Naive B cell (primary cell): ENCODE measurements at regions not wholly inside any gene's neighbourhood (a gene's known extent, or its start where the extent isn't known, plus 50 kb on each side); places are given as distances from the start of the nearest gene placed in this dataset.

Experiments
- ATAC-seq, 2 donors: fragments of 150-1000 bp; cut with Tn5 transposase; 2 replicates each; pipeline ENCODE4 v1.10.0; 2021; ENCODE audit warnings: low read depth in 2 of 2, mild to moderate bottlenecking in 2 of 2, moderate library complexity in 2 of 2
- DNase-seq: peaks from one replicate; pipeline ENCODE4 v3.0.0; 2022
- H3K27ac Mint-ChIP-seq, 6 donors: one replicate each; pipeline ENCODE4 v1.8.0; 2020 to 2022; ENCODE audit warnings: mild to moderate bottlenecking in 6 of 6, mixed read lengths in 6 of 6, moderate library complexity in 5 of 6, inconsistent platforms in 2 of 6
- H3K27me3 Mint-ChIP-seq, 3 donors: one replicate each; pipeline ENCODE4 v1.8.0; 2021 to 2022; ENCODE audit warnings: mixed read lengths in 3 of 3, mild to moderate bottlenecking in 1 of 3
- H3K36me3 Mint-ChIP-seq, 2 donors: one replicate each; pipeline ENCODE4 v1.8.0; 2020 to 2022; ENCODE audit warnings: mixed read lengths in 2 of 2, inconsistent platforms in 1 of 2, mild to moderate bottlenecking in 1 of 2
- H3K4me1 Mint-ChIP-seq, 3 donors: one replicate each; pipeline ENCODE4 v1.8.0; 2020 to 2022; ENCODE audit warnings: mixed read lengths in 3 of 3, inconsistent platforms in 1 of 3, mild to moderate bottlenecking in 1 of 3, moderate library complexity in 1 of 3
- H3K4me3 Mint-ChIP-seq, 8 donors: one replicate each; pipeline ENCODE4 v1.8.0; 2020 to 2022; ENCODE audit warnings: mild to moderate bottlenecking in 8 of 8, mixed read lengths in 8 of 8, moderate library complexity in 8 of 8, inconsistent platforms in 2 of 8
- H3K9me3 Mint-ChIP-seq, 7 donors: one replicate each; pipeline ENCODE4 v1.8.0; 2020 to 2022; ENCODE audit warnings: mixed read lengths in 7 of 7, mild to moderate bottlenecking in 5 of 7, inconsistent platforms in 2 of 7, moderate library complexity in 1 of 7

GRCh38 chr7:11300241-11300640 lies 326.6 kb downstream of the PHF14 start:
- no peak overlapping the region for H3K27ac Mint-ChIP-seq
- ATAC-seq (no peak), DNase-seq (no peak)
- no peak overlapping the region for H3K4me3 Mint-ChIP-seq
- H3K36me3 Mint-ChIP-seq = no peaks in the 10 kb centered on the region
- H3K9me3 Mint-ChIP-seq = peaks cover 0 to 13% (median 3%) of the 10 kb centered on the region in 7 donors
- no peaks in the 10 kb centered on the region for H3K4me1 Mint-ChIP-seq
- H3K27me3 Mint-ChIP-seq = no peaks in the 10 kb centered on the region

- no peak for ATAC-seq
- no peak for DNase-seq
- peaks cover 0 to 13% (median 3%) of the 10 kb centered on the region in 7 donors for H3K9me3 Mint-ChIP-seq
- no peaks in the 10 kb centered on the region for H3K4me1 Mint-ChIP-seq
- H3K36me3 Mint-ChIP-seq = no peaks in the 10 kb centered on the region
- H3K27ac Mint-ChIP-seq = no peak overlapping the region
- H3K27me3 Mint-ChIP-seq = no peaks in the 10 kb centered on the region
- no peak overlapping the region for H3K4me3 Mint-ChIP-seq
Measured at GRCh38 chr7:11302121-11302520, 328.4 kb downstream of the PHF14 start.

DNA sequence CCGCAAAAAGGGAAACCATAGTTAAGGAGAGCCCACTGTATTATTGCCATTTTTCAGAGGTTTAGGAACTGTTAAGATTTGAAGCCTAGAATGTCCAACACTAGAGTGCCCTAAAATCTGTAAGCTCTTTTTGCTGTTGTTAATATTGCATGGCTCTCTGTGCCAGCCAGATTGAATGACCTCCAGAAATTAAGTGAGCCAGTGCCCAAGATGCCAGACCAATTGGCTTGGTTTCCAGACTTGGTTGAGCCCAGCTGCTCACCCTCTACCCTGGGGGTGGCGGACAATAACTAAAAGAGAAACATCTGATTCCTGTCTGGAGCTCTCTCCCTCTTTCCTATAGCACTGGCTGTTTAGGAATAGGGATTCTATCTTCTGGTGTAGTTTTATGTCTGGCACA lies 340.1 kb downstream of the PHF14 start:
- no peaks in the 10 kb centered on the region for H3K36me3 Mint-ChIP-seq
- no peak overlapping the region for H3K27ac Mint-ChIP-seq
- no peaks in the 10 kb centered on the region for H3K9me3 Mint-ChIP-seq
- DNase-seq (no peak), ATAC-seq (no peak)
- H3K4me1 Mint-ChIP-seq = no peaks in the 10 kb centered on the region
- H3K27me3 Mint-ChIP-seq = no peaks in the 10 kb centered on the region
- H3K4me3 Mint-ChIP-seq = no peak overlapping the region

DNA sequence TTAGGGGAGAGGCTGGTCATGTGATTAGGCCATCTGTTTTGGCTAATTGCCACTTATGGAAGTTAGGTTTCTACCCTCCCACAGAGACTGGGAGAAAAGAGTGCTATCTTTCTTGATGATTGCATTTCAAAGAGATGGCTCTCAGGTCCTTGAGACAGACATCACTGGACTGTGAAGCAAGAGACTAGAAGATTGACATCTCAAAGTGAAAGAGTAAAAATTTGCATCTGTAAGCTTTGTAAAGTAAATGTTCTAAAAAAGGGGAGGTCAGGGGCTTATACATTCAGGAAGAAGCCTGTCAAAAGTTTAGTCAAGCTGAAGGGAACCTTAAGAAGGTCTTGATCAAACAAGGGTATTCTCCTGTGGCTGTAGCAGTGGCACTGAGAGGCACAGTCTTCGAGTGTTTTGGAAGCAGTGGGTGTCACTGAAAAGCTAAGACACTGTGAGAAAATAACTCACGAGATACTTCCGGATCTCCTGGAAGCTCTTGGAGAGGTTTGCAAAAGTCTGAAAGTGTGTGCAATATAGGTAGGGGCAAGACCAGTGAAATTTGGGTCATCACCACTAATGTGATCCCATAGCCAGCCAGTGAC lies 342.1 kb downstream of the PHF14 start:
- no peak for ATAC-seq
- H3K27ac Mint-ChIP-seq = no peak overlapping the region
- H3K27me3 Mint-ChIP-seq = no peaks in the 10 kb centered on the region

DNA sequence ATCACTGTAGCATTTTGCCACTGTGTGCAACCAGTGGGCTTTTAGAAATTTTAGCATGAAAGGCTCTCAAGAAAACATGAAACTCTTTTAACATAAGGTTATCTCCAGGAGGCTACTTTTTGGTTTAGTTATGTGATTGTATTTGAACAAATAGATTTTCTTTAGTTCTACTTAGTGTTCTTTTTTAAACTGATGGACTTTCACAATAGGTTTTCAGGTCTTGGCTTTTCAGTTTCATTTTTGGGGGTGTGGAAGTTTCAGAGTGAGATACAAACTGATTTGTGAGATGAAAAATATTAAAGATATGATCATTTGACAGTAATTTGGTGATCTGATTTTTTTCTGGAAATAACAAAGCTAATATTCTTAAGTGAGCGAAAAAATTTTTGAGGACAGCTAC lies 344.1 kb downstream of the PHF14 start:
- H3K27me3 Mint-ChIP-seq = no peaks in the 10 kb centered on the region
- H3K36me3 Mint-ChIP-seq = no peaks in the 10 kb centered on the region
- ATAC-seq = no peak
- H3K4me1 Mint-ChIP-seq = no peaks in the 10 kb centered on the region
- no peak overlapping the region for H3K4me3 Mint-ChIP-seq
- peaks cover 0 to 2% (median 0%) of the 10 kb centered on the region in 7 donors for H3K9me3 Mint-ChIP-seq
- no peak overlapping the region for H3K27ac Mint-ChIP-seq
- DNase-seq = no peak

More for the DNA sequence above, 342.1 kb downstream of the PHF14 start:
- Mint-ChIP-seq H3K36me3 (no peaks in the 10 kb centered on the region), H3K9me3 (peaks cover 0 to 2% (median 0%) of the 10 kb centered on the region in 7 donors), H3K4me3 (no peak overlapping the region), H3K4me1 (no peaks in the 10 kb centered on the region)
- no peak for DNase-seq

- no peak overlapping the region for H3K4me3 Mint-ChIP-seq
- no peak overlapping the region for H3K27ac Mint-ChIP-seq
- DNase-seq = no peak
- ATAC-seq = no peak
- H3K4me1 Mint-ChIP-seq = no peaks in the 10 kb centered on the region
- no peaks in the 10 kb centered on the region for H3K36me3 Mint-ChIP-seq
- H3K27me3 Mint-ChIP-seq = no peaks in the 10 kb centered on the region
- H3K9me3 Mint-ChIP-seq = peaks cover 0 to 2% (median 0%) of the 10 kb centered on the region in 7 donors
Measured at GRCh38 chr7:11319491-11320274, 346.0 kb downstream of the PHF14 start.
